HuH-7 (cell line): ENCODE measurements at regions not wholly inside any gene's neighbourhood (a gene's known extent, or its start where the extent isn't known, plus 50 kb on each side); places are given as distances from the start of the nearest gene placed in this dataset.
A peak's percentile ranks its signal among the peaks of the same experiment; 100 is the strongest.

Experiments
- DNase-seq: peaks from one replicate; pipeline ENCODE4 v3.0.0; 2011; ENCODE audit warnings: low spot score

DNA sequence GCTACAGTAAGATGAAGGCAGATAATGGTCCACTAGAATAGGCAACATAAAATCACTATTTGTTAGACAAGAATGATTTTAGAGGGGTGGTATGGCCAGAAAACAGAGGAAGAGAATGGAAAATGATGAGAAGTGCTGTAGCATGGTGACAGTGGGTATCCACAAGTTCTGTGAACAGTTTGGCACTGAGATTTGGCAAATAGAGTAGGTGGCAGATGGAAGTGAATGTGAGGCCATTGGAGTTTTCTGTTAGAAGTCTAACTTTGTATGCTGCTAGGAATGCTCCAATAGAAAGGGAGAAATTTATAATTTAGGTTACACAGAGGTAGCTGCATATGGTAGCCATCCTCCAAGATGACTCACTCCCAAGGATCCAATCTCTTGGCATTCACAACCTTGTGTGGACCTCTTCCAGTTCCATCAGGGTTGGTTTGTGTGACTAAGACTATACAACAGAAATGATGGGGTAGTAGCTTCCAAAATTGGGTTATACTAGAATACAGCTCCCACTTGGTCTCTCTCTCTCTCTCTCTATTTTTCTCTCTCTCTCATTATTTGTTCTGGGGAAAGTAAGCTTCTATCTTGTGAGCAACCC is 646.9 kb upstream of the ZNF608 start:
- no peak for DNase-seq

GRCh38 chr5:125394661-125395280 is 648.3 kb upstream of the ZNF608 start:
- no peak for DNase-seq

- DNase-seq, result no peak
Observed at GRCh38 chr5:125396462-125396861, 650.0 kb upstream of the ZNF608 start.

GRCh38 chr5:125398466-125398865 is 652.0 kb upstream of the ZNF608 start:
- DNase-seq, result no peak

- DNase-seq, result no peak
Observed at GRCh38 chr5:125399885-125400284, 653.4 kb upstream of the ZNF608 start.

- no peak for DNase-seq
Observed at GRCh38 chr5:125401724-125402622, 655.5 kb upstream of the ZNF608 start.

- no peak for DNase-seq
Observed at GRCh38 chr5:125402787-125403186, 656.3 kb upstream of the ZNF608 start.

GRCh38 chr5:125404056-125404455 is 657.6 kb upstream of the ZNF608 start:
- no peak for DNase-seq

DNA sequence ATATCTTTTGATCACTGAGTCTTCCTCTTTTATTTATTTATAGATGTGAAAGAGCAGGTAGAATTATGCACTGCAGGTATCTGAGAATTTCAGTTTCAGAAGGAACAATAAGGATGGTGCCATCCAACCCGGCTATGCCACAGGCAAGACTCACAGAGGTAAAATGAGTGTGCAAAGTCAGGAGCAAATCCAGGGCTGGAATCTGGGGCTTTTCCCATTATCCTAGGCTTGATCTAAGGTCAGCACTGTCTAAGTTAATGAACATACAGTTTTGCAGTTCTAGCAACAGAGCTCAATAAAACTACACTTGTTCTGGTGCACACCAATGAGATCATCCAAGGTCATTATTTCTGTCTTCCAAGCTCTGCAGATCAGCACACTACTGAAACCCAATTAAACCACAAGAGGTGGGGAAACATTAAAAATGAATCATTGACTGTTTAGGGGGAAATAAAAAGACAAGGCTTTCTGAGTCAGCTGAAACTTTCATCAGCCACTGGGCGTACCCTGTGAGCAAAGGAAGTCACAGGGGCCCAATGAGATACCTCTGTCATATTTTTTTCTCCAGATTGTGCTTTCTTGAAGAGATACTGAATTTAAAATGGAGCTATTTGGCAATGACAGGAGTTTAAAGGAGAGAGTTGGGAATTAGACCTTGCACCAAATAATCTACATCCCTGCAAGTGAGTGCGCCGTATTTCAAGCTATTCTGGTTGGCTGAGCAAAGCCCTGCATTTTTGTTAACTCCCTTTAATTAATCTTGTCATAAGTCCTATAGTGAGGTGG is 662.2 kb upstream of the ZNF608 start:
- DNase-seq, result no peak

DNA sequence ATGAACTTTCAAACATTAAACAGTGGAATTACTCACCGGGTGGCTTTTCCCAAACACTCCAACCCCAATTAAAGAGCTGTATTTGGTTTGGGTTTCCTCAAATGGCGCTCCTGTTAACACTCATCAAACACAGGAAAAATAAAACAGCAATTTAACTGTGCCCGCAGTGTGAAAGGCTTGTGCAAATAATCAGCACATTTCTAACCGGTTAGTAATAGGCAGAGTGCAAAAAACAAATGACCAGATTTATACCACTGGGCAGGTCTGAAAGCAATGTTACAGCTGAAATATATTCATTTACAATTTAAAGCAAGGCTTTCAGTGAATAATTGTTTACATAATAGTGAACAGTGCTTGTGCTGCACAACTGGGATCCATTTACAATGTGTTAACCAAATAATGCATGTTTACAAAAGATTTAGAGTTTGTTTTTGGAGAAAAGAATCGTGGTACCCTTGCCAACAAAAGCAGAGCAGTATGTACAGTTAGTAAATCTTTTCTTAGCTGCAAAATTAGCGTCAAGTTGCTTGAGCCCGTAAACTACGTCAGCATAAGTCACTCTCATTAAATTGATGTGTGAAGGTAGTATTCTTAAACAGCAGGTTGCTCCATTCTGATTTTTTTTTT is 662.9 kb upstream of the ZNF608 start:
- DNase-seq, result no peak

DNA sequence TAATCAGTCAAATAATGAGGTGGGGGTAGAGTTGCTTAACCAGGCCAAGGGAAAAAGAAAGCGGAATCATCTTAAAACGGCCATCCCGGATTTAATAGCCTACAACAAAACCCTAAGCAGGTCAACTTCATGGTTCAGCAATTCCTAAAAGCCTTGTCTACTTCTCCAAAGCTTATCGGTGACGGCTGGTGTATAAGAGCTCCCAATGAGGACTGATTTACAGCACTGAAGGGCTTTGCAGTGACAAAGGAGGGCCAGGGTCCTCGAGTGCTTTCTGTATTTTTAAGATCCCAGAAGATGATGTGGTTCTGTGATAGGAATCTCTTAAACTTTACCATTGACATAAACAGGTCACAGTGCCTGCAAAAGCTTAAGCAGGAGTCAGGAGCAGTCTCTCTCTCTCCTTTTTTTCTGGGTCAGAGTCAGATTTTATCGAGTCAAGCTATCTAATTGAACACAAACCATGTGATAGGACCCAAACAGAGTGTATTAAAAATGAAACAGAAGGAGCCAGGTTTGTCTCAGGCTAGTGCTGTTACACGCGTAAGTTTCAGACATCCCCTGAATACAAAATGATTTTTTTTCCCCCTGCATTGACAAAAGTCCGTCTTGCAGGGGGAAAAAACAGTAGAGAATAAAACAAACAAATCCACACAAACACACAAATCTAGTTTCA is 663.6 kb upstream of the ZNF608 start:
- DNase-seq, result no peak

DNA sequence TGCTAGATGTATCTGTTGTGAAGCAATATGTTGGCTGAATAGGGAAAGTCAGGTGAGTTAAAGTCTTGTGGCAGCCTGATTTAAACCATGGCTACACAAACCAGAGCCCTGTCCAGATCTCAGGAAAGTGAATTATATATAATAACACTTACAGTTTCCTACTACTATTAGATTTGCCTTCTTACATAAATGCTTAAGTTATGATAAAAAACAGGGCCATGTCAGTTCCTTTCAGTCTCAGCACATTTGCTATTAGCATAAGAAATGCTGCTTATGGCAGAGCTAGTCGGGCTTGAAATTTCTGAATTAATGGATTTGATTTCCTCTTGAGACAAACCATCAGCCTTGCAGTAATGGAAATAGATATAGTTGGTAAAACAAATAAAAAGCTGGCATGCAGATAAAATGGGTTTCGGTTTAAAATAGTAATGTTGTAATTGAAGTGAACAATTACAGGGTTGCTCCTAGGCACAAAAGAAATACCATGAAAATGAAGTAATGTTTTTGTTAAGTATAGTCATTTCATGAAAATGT is 664.2 kb upstream of the ZNF608 start:
- no peak for DNase-seq

DNA sequence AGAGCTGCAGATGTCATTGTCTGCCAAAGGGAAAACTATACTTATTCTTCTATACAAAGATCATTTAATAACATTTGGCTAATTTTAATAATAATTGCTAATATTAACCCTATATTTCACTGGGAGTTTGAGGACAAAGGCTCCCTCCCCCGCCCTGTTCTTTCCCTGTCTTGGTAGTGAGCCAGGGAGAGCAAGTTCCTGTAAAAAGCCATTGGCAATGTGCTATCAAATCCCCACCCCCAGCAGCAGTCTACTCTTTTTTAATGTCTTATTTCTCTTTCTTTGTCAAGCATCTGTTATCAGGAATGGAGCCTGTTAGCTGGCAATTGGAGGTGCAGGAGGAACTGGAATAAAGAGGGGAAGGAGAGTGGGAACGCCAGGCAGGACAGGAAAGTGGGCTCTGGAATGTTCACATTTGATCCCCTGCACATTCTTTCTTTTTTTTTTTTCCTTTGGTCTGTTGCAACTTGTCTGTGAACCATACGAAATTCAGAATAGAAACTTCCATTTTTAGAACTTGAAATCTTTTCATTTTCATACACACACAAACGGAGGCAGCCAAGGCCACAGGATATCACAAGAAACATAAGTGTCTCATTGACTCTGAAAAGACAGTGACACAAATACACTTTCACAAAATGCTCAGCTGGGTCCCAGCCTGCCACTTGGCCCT is 664.8 kb upstream of the ZNF608 start:
- no peak for DNase-seq

GRCh38 chr5:125411744-125412560 is 665.5 kb upstream of the ZNF608 start:
- no peak for DNase-seq

DNA sequence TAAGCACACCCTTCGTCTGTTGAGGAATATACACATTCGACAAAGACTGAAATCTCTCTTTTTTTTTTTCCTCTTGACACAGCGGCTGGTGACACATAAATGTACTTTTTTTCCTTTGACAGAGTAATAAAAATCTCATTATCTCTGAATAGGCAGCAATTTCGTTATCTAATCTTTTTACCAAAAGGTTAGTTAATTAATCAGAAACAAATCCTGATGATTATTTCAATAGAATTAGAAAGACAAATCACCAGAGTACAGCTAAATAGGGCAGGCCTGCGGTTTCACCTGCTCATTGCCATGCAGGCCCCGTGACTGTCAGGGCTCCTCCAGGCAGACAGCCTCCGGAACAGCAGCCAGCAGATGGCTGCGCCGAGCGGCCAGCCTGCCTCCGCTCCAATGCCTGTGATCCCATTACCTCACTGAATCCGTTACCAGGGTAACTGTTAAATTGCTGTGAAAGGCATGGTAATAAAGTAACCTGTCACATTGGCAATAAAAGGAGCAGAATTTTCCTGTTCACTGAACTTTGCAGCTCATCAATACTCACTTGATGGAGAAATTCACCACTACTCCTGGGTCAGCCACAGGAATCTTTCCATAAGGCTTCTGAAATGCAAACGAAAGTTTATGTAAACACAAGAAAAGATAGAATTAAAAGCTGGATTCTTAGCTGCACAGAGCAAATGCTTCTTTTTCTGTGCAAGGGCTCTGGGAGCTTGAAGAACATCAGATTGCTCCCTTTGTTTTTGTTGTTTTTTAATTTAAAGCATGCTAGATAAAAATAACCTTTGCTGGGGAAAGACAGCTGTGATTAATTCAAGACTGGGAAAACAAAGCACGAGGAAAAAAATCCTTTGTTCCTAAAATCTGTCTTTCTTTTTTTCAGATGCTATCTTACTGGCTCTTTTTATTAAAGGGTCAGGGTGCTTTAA is 666.4 kb upstream of the ZNF608 start:
- DNase-seq, result peak; percentile 68

- no peak for DNase-seq
Observed at GRCh38 chr5:125413496-125414274, 667.2 kb upstream of the ZNF608 start.

GRCh38 chr5:125415126-125415525 is 668.7 kb upstream of the ZNF608 start:
- no peak for DNase-seq

GRCh38 chr5:125416055-125416454 is 669.6 kb upstream of the ZNF608 start:
- DNase-seq, result no peak
